T-cell (primary cell): ENCODE measurements at regions not wholly inside any gene's neighbourhood (a gene's known extent, or its start where the extent isn't known, plus 50 kb on each side); places are given as distances from the start of the nearest gene placed in this dataset.

ENCODE experiments used
- ATAC-seq, 4 experiments: fragments of 200-7000 bp in 3 of 4; fragments of 150-1000 bp in 1 of 4; cut with Tn5 transposase; replicated peaks in 1 of 4; 1 replicate in 3 of 4; 2 replicates in 1 of 4; pipeline ENCODE4 v1.10.0; 2021; ENCODE audit warnings: moderate library complexity in 3 of 4, mild to moderate bottlenecking in 2 of 4, moderate number of reproducible peaks in 1 of 4
- CTCF ChIA-PET, 2 donors: fragments of 300-600 bp; sonication (Branson Sonifier 250); formaldehyde crosslinking; loops; one replicate each; lab custom pipeline; 2022; ENCODE audit warnings: antibody characterized with exemption in 2 of 2; lab: Charles Lee
- POLR2A ChIA-PET, 2 donors: fragments of 300-600 bp; sonication (Branson Sonifier 250); formaldehyde crosslinking; loops; one replicate each; lab custom pipeline; 2022; ENCODE audit warnings: antibody characterized with exemption in 2 of 2; lab: Charles Lee
- DNase-seq, 35 experiments: peaks; one replicate each; pipeline versions ENCODE4 v3.0.0 to v3.0.0-alpha.2; 2013 to 2023
- H3K27ac ChIP-seq: one replicate; pipeline ENCODE4 v1.5.1; 2013; ENCODE audit warnings: low read length
- H3K27me3 ChIP-seq, 2 experiments: replicated peaks in 1 of 2; 1 replicate in 1 of 2; 2 replicates in 1 of 2; pipeline versions ENCODE4 v1.6.1 to v1.7.0; 2013; ENCODE audit warnings: low read length in 1 of 2, mixed read lengths in 1 of 2; ENCODE audit not compliant: control insufficient read depth in 2 of 2, insufficient read depth in 2 of 2; ENCODE audit errors: extremely low read depth in 1 of 2
- H3K36me3 ChIP-seq, 2 donors: 1 replicate in 1 of 2; 2 replicates in 1 of 2; pipeline versions ENCODE4 v1.6.1 to v1.7.0; 2013; ENCODE audit warnings: low read length in 1 of 2; ENCODE audit not compliant: control insufficient read depth in 2 of 2, insufficient read depth in 1 of 2; ENCODE audit errors: extremely low read depth in 1 of 2
- H3K4me1 ChIP-seq, 2 experiments: 1 replicate in 1 of 2; 2 replicates in 1 of 2; pipeline versions ENCODE4 v1.6.1 to v1.7.0; 2013; ENCODE audit warnings: low read length in 2 of 2, mixed read lengths in 1 of 2; ENCODE audit not compliant: insufficient read depth in 2 of 2, control insufficient read depth in 1 of 2; ENCODE audit errors: extremely low read depth in 1 of 2
- H3K4me3 ChIP-seq, 2 donors: 1 replicate in 1 of 2; 2 replicates in 1 of 2; pipeline versions ENCODE4 v1.5.1 to v1.7.0; 2013; ENCODE audit warnings: mild to moderate bottlenecking in 2 of 2, low read length in 1 of 2, moderate library complexity in 1 of 2; ENCODE audit not compliant: control insufficient read depth in 1 of 2; ENCODE audit errors: extremely low read depth in 1 of 2
- H3K9me3 ChIP-seq: 2 replicates; pipeline ENCODE4 v1.7.0; 2013
- H3K27ac Mint-ChIP-seq, 2 donors: one replicate each; pipeline ENCODE4 v1.8.0; 2020 to 2021; ENCODE audit warnings: mild to moderate bottlenecking in 2 of 2, mixed read lengths in 2 of 2
- H3K27me3 Mint-ChIP-seq, 2 donors: one replicate each; pipeline ENCODE4 v1.8.0; 2021 to 2022; ENCODE audit warnings: mixed read lengths in 2 of 2
- H3K36me3 Mint-ChIP-seq: one replicate; pipeline ENCODE4 v1.8.0; 2021; ENCODE audit warnings: mixed read lengths
- H3K4me1 Mint-ChIP-seq, 3 donors: one replicate each; pipeline ENCODE4 v1.8.0; 2020 to 2022; ENCODE audit warnings: mixed read lengths in 3 of 3, mild to moderate bottlenecking in 1 of 3
- H3K4me3 Mint-ChIP-seq, 3 donors: one replicate each; pipeline ENCODE4 v1.8.0; 2020 to 2022; ENCODE audit warnings: mild to moderate bottlenecking in 3 of 3, mixed read lengths in 3 of 3, moderate library complexity in 3 of 3
- H3K9me3 Mint-ChIP-seq, 3 donors: one replicate each; pipeline ENCODE4 v1.8.0; 2020 to 2022; ENCODE audit warnings: mixed read lengths in 3 of 3
- WGBS: methylation state at CpG from one replicate; pipeline ENCODE4 v1.1.5; 2013; ENCODE audit warnings: missing lambda C conversion rate; ENCODE audit not compliant: insufficient coverage; 5-methylcytosine and 5-hydroxymethylcytosine counted together

- ATAC-seq (no peak), DNase-seq (no peak)
- no peaks in the 10 kb centered on the region for H3K36me3 ChIP-seq
- Mint-ChIP-seq H3K27ac (no peak overlapping the region), H3K27me3 (peaks cover 19 to 32% of the 10 kb centered on the region in 2 donors), H3K36me3 (no peaks in the 10 kb centered on the region), H3K4me1 (no peaks in the 10 kb centered on the region), H3K9me3 (no peaks in the 10 kb centered on the region), H3K4me3 (no peak overlapping the region)
- no peak overlapping the region for H3K27ac ChIP-seq
- no peaks in the 10 kb centered on the region for H3K4me1 ChIP-seq
- no peaks in the 10 kb centered on the region for H3K9me3 ChIP-seq
- ChIA-PET CTCF (no interaction called here), POLR2A (no interaction called here)
- H3K4me3 ChIP-seq, result no peak overlapping the region
- peaks cover 6 to 13% of the 10 kb centered on the region in 2 experiments for H3K27me3 ChIP-seq
- 100% methylated on average over 3 of the region's 10 CpGs for WGBS
These were observed 107.4 kb downstream of the FAM204A start for GRCh38 chr10:118234683-118235082.

GRCh38 chr10:118220346-118220850 lies 121.7 kb downstream of the FAM204A start:
- DNase-seq (no peak), ATAC-seq (no peak)
- H3K36me3 ChIP-seq, result no peaks in the 10 kb centered on the region
- H3K4me3 Mint-ChIP-seq, result no peak overlapping the region
- H3K27me3 Mint-ChIP-seq, result peaks cover 30 to 35% of the 10 kb centered on the region in 2 donors
- H3K4me1 ChIP-seq, result no peaks in the 10 kb centered on the region
- no peak overlapping the region for H3K27ac ChIP-seq
- no peak overlapping the region for H3K27ac Mint-ChIP-seq
- H3K27me3 ChIP-seq, result peaks cover 0 to 2% of the 10 kb centered on the region in 2 experiments
- ChIA-PET CTCF (no interaction called here), POLR2A (no interaction called here)
- 43% methylated on average over 1 of the region's 2 CpGs for WGBS
- H3K4me3 ChIP-seq, result no peak overlapping the region
- H3K9me3 Mint-ChIP-seq, result peaks cover 2 to 9% (median 7%) of the 10 kb centered on the region in 3 donors
- no peaks in the 10 kb centered on the region for H3K4me1 Mint-ChIP-seq
- H3K9me3 ChIP-seq, result no peaks in the 10 kb centered on the region
- H3K36me3 Mint-ChIP-seq, result no peaks in the 10 kb centered on the region

- Mint-ChIP-seq H3K27ac (no peak overlapping the region), H3K36me3 (no peaks in the 10 kb centered on the region), H3K4me1 (no peaks in the 10 kb centered on the region), H3K4me3 (no peak overlapping the region), H3K9me3 (no peaks in the 10 kb centered on the region), H3K27me3 (peaks cover 25 to 35% of the 10 kb centered on the region in 2 donors)
- DNase-seq (no peak), ATAC-seq (no peak)
- ChIA-PET POLR2A (no interaction called here), CTCF (no interaction called here)
- no peak overlapping the region for H3K27ac ChIP-seq
- H3K4me1 ChIP-seq, result no peaks in the 10 kb centered on the region
- no peak overlapping the region for H3K4me3 ChIP-seq
- H3K36me3 ChIP-seq, result no peaks in the 10 kb centered on the region
- 83% methylated on average over 2 of the region's 6 CpGs for WGBS
- no peaks in the 10 kb centered on the region for H3K9me3 ChIP-seq
- H3K27me3 ChIP-seq, result peaks cover 0 to 2% of the 10 kb centered on the region in 2 experiments
These were observed 123.6 kb downstream of the FAM204A start for GRCh38 chr10:118218562-118218961.

- H3K4me3 ChIP-seq, result no peak overlapping the region
- H3K36me3 ChIP-seq, result no peaks in the 10 kb centered on the region
- ChIA-PET POLR2A (no interaction called here), CTCF (no interaction called here)
- H3K27me3 Mint-ChIP-seq, result peaks cover 21 to 35% of the 10 kb centered on the region in 2 donors
- no peaks in the 10 kb centered on the region for H3K9me3 Mint-ChIP-seq
- H3K4me1 ChIP-seq, result no peaks in the 10 kb centered on the region
- 88% methylated on average over 3 of the region's 3 CpGs for WGBS
- no peaks in the 10 kb centered on the region for H3K9me3 ChIP-seq
- H3K4me1 Mint-ChIP-seq, result no peaks in the 10 kb centered on the region
- no peak overlapping the region for H3K27ac Mint-ChIP-seq
- ATAC-seq (no peak), DNase-seq (no peak)
- H3K36me3 Mint-ChIP-seq, result no peaks in the 10 kb centered on the region
- H3K27me3 ChIP-seq, result no peaks in the 10 kb centered on the region
- H3K4me3 Mint-ChIP-seq, result no peak overlapping the region
- H3K27ac ChIP-seq, result no peak overlapping the region
These were observed 125.5 kb downstream of the FAM204A start for GRCh38 chr10:118216571-118217170.

GRCh38 chr10:118216020-118216419 lies 126.1 kb downstream of the FAM204A start:
- no peak overlapping the region for H3K27ac Mint-ChIP-seq
- no peaks in the 10 kb centered on the region for H3K9me3 Mint-ChIP-seq
- H3K27me3 Mint-ChIP-seq, result peaks cover 19 to 31% of the 10 kb centered on the region in 2 donors
- no peaks in the 10 kb centered on the region for H3K4me1 ChIP-seq
- ChIA-PET CTCF (no interaction called here), POLR2A (no interaction called here)
- no peaks in the 10 kb centered on the region for H3K36me3 ChIP-seq
- DNase-seq (no peak), ATAC-seq (no peak)
- H3K4me3 Mint-ChIP-seq, result no peak overlapping the region
- no peaks in the 10 kb centered on the region for H3K36me3 Mint-ChIP-seq
- H3K4me3 ChIP-seq, result no peak overlapping the region
- H3K27ac ChIP-seq, result no peak overlapping the region
- H3K4me1 Mint-ChIP-seq, result no peaks in the 10 kb centered on the region
- H3K9me3 ChIP-seq, result no peaks in the 10 kb centered on the region
- H3K27me3 ChIP-seq, result no peaks in the 10 kb centered on the region
- WGBS, result 63% methylated on average over 2 of the region's 6 CpGs

GRCh38 chr10:118214776-118215175 lies 127.3 kb downstream of the FAM204A start:
- H3K27me3 Mint-ChIP-seq, result peaks cover 15 to 34% of the 10 kb centered on the region in 2 donors
- WGBS, result no CpG with 5 or more reads among the region's 3 CpGs

More at GRCh38 chr10:118214776-118215175, 127.3 kb downstream of the FAM204A start:
- Histone ChIP-seq H3K4me3 (no peak overlapping the region), H3K27me3 (no peaks in the 10 kb centered on the region), H3K9me3 (no peaks in the 10 kb centered on the region), H3K27ac (no peak overlapping the region), H3K4me1 (no peaks in the 10 kb centered on the region), H3K36me3 (no peaks in the 10 kb centered on the region)
- DNase-seq (no peak), ATAC-seq (no peak)
- no peaks in the 10 kb centered on the region for H3K9me3 Mint-ChIP-seq
- ChIA-PET POLR2A (no interaction called here), CTCF (no interaction called here)
- H3K4me3 Mint-ChIP-seq, result no peak overlapping the region
- no peaks in the 10 kb centered on the region for H3K4me1 Mint-ChIP-seq
- no peak overlapping the region for H3K27ac Mint-ChIP-seq
- H3K36me3 Mint-ChIP-seq, result no peaks in the 10 kb centered on the region
